HG02678 (cell line): ENCODE measurements at regions not wholly inside any gene's neighbourhood (a gene's known extent, or its start where the extent isn't known, plus 50 kb on each side); places are given as distances from the start of the nearest gene placed in this dataset.
A peak's percentile ranks its signal among the peaks of the same experiment; 100 is the strongest.
"Not testable (repeated sequence)": the region's sequence is repeated elsewhere in the genome, so short reads cannot be mapped to it uniquely, and the experiment has no call there.

Source experiments
- ATAC-seq: cut with Tn5 transposase; IDR thresholded peaks from one replicate; pipeline ENCODE4 v1.9.1; 2021; ENCODE audit warnings: mild to moderate bottlenecking, moderate library complexity; ENCODE audit not compliant: unreplicated experiment

GRCh38 chr12:47353508-47353907 is 273.7 kb upstream of the AMIGO2 start:
- no peak for ATAC-seq

- no peak for ATAC-seq
Measured at GRCh38 chr12:47352067-47352466, 272.3 kb upstream of the AMIGO2 start.

GRCh38 chr12:47351526-47351925 is 271.8 kb upstream of the AMIGO2 start:
- ATAC-seq = no peak

- no peak for ATAC-seq
Measured at GRCh38 chr12:47350062-47350408, 270.3 kb upstream of the AMIGO2 start.

- ATAC-seq = no peak
Measured at GRCh38 chr12:47349137-47350061, 269.6 kb upstream of the AMIGO2 start.

GRCh38 chr12:47348206-47348605 is 268.4 kb upstream of the AMIGO2 start:
- ATAC-seq = no peak

- ATAC-seq = no peak
Measured at GRCh38 chr12:47346251-47347019, 266.7 kb upstream of the AMIGO2 start.

GRCh38 chr12:47343684-47344567 is 264.2 kb upstream of the AMIGO2 start:
- ATAC-seq = no peak

- no peak for ATAC-seq
Measured at GRCh38 chr12:47340411-47341015, 260.8 kb upstream of the AMIGO2 start.

- no peak for ATAC-seq
Measured at GRCh38 chr12:47337581-47337980, 257.8 kb upstream of the AMIGO2 start.

- ATAC-seq = not testable (repeated sequence)
Measured at GRCh38 chr12:47333271-47333858, 253.6 kb upstream of the AMIGO2 start.

- no peak for ATAC-seq
Measured at GRCh38 chr12:47328831-47329545, 249.2 kb upstream of the AMIGO2 start.

- no peak for ATAC-seq
Measured at GRCh38 chr12:47326190-47326589, 246.4 kb upstream of the AMIGO2 start.

- no peak for ATAC-seq
Measured at GRCh38 chr12:47323802-47324201, 244.0 kb upstream of the AMIGO2 start.

- no peak for ATAC-seq
Measured at GRCh38 chr12:47321436-47321835, 241.7 kb upstream of the AMIGO2 start.

- ATAC-seq = no peak
Measured at GRCh38 chr12:47319746-47320145, 240.0 kb upstream of the AMIGO2 start.

- no peak for ATAC-seq
Measured at GRCh38 chr12:47318963-47319362, 239.2 kb upstream of the AMIGO2 start.

- ATAC-seq = peak; percentile 59
Measured at GRCh38 chr12:47317175-47317915, 237.6 kb upstream of the AMIGO2 start.

- no peak for ATAC-seq
Measured at GRCh38 chr12:47316609-47317049, 236.9 kb upstream of the AMIGO2 start.
